Spinal cord (tissue), 9 donors: ENCODE measurements at regions not wholly inside any gene's neighbourhood (a gene's known extent, or its start where the extent isn't known, plus 50 kb on each side); places are given as distances from the start of the nearest gene placed in this dataset.

Experiments
- DNase-seq, 6 donors: peaks; one replicate each; pipeline versions ENCODE4 v3.0.0 to v3.0.0-alpha.2; 2013 to 2015; ENCODE audit warnings: low spot score in 6 of 6, low read depth in 4 of 6
- H3K27ac ChIP-seq: one replicate; pipeline ENCODE4 v1.5.1; 2013; ENCODE audit warnings: low read depth, low read length, control low read depth
- H3K27me3 ChIP-seq: one replicate; pipeline ENCODE4 v1.6.1; 2013; ENCODE audit warnings: low read length; ENCODE audit not compliant: control insufficient read depth, insufficient read depth
- H3K36me3 ChIP-seq: one replicate; pipeline ENCODE4 v1.6.1; 2013; ENCODE audit warnings: low read length; ENCODE audit not compliant: control insufficient read depth, insufficient read depth
- H3K4me1 ChIP-seq: one replicate; pipeline ENCODE4 v1.6.1; 2013; ENCODE audit warnings: low read length; ENCODE audit not compliant: control insufficient read depth, insufficient read depth
- H3K4me3 ChIP-seq: one replicate; pipeline ENCODE4 v1.5.1; 2013; ENCODE audit warnings: low read depth, low read length, control low read depth
- H3K9me3 ChIP-seq: one replicate; pipeline ENCODE4 v1.6.1; 2013; ENCODE audit warnings: low read length; ENCODE audit not compliant: control insufficient read depth, insufficient read depth
- WGBS: methylation state at CpG from one replicate; pipeline ENCODE4 v1.1.5; 2013; ENCODE audit warnings: missing lambda C conversion rate; ENCODE audit not compliant: insufficient coverage; 5-methylcytosine and 5-hydroxymethylcytosine counted together
- donor health status: healthy.

GRCh38 chr7:3187444-3188040 is 113.5 kb upstream of the SDK1 start:
- WGBS = 71% methylated on average over 9 of the region's 18 CpGs
- Histone ChIP-seq H3K36me3 (no peaks in the 10 kb centered on the region), H3K4me1 (no peaks in the 10 kb centered on the region), H3K27me3 (no peaks in the 10 kb centered on the region), H3K27ac (no peak overlapping the region), H3K4me3 (no peak overlapping the region), H3K9me3 (no peaks in the 10 kb centered on the region)
- peak in 1 of 6 donors; percentile 50 for DNase-seq

DNA sequence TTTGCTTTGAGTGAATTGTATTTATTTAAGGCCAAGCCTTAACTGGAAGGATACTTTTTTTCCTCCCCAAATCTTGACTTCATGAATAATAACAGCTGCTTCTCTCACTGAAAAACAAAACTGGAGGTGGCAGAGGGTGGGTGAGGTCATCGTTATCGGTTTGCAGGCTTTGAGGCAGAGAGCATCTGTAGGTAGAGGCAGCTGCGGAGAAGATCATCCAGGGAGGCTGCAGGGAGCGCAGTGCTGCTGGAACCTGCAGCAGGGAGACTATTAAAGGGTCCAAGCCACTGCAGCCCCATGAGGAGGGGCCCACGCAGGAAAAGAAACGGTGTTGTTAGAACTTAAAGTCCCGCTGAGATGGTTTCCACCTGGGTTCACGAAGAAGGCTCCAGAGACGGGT is 112.1 kb upstream of the SDK1 start:
- Histone ChIP-seq H3K27me3 (no peaks in the 10 kb centered on the region), H3K36me3 (no peaks in the 10 kb centered on the region), H3K4me3 (no peak overlapping the region), H3K4me1 (no peaks in the 10 kb centered on the region), H3K9me3 (no peaks in the 10 kb centered on the region), H3K27ac (no peak overlapping the region)
- DNase-seq = no peak
- 76% methylated on average over 9 of the region's 9 CpGs for WGBS

- DNase-seq = no peak
- no peak overlapping the region for H3K4me3 ChIP-seq
- H3K36me3 ChIP-seq = no peaks in the 10 kb centered on the region
- H3K9me3 ChIP-seq = no peaks in the 10 kb centered on the region
- 100% methylated on average over 2 of the region's 4 CpGs for WGBS
- H3K27ac ChIP-seq = no peak overlapping the region
- no peaks in the 10 kb centered on the region for H3K27me3 ChIP-seq
- H3K4me1 ChIP-seq = peaks cover 6% of the 10 kb centered on the region
These were observed 109.5 kb upstream of the SDK1 start for GRCh38 chr7:3191548-3191947.

GRCh38 chr7:3192669-3193068 is 108.4 kb upstream of the SDK1 start:
- Histone ChIP-seq H3K4me3 (no peak overlapping the region), H3K27me3 (no peaks in the 10 kb centered on the region), H3K4me1 (peaks cover 6% of the 10 kb centered on the region), H3K9me3 (no peaks in the 10 kb centered on the region), H3K27ac (no peak overlapping the region), H3K36me3 (no peaks in the 10 kb centered on the region)
- no peak for DNase-seq
- WGBS = 93% methylated on average over 3 of the region's 4 CpGs

GRCh38 chr7:3193379-3194120 is 107.5 kb upstream of the SDK1 start:
- H3K27ac ChIP-seq = no peak overlapping the region
- no peaks in the 10 kb centered on the region for H3K9me3 ChIP-seq
- H3K27me3 ChIP-seq = no peaks in the 10 kb centered on the region
- no peaks in the 10 kb centered on the region for H3K36me3 ChIP-seq
- no peak for DNase-seq
- peaks cover 6% of the 10 kb centered on the region for H3K4me1 ChIP-seq
- H3K4me3 ChIP-seq = no peak overlapping the region
- 76% methylated on average over 6 of the region's 9 CpGs for WGBS

DNA sequence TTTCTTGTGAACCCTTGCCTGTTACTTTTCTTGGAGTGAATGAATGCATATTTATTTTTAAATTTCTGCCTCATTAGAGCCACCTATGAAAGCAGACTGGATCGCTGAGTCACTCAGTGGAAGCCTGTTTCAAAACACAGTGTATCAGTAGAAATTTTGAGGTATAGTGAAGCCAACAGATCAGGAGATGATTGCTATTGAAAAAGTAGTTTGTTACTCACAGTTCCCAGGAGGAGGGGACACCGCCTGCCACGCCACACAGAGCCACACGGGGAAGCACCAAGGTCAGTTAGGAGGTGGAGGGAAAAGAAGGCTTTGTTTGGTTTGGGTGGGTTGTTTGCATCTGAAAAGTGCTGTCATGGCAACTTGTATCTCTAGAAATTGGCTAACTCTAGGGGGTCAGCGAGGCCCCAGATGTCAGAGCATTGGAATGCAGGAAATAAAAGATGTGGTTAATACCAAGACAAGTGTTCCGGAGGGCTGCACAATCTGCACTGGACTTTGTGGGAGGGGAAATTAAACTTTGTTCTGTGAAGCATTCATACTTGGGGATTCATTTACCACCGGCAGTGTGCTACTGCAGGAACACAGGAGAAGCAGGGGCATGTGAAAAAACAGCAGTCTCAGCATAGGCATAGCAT is 106.4 kb upstream of the SDK1 start:
- H3K36me3 ChIP-seq = no peaks in the 10 kb centered on the region
- peaks cover 2% of the 10 kb centered on the region for H3K9me3 ChIP-seq
- peaks cover 6% of the 10 kb centered on the region for H3K4me1 ChIP-seq
- peak in 3 of 6 donors; percentile 5 to 82 (median 41) for DNase-seq
- H3K4me3 ChIP-seq = no peak overlapping the region
- no peaks in the 10 kb centered on the region for H3K27me3 ChIP-seq
- peak overlapping the region; percentile 22 for H3K27ac ChIP-seq
- WGBS = 15% methylated on average over 7 of the region's 7 CpGs

DNA sequence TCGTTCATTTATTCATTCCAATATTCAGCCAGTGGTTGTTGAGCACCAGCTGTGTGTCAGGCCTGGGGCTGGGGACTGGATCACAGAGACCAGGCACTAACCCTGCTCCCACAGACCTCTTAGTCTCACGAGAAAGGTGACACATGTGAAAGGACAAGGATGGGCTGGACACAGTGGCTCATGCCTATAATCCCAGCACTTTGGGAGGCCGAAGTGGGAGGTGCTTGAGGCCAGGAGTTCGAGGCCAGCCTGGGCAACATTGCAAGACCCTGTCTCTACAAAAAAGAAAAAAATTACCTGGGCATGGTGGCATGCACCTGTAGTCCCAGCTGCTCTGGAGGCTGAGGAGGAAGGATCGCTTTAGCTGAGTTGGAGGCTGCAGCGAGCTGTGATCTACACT is 105.9 kb upstream of the SDK1 start:
- no peak overlapping the region for H3K4me3 ChIP-seq
- peaks cover 2% of the 10 kb centered on the region for H3K9me3 ChIP-seq
- no peak overlapping the region for H3K27ac ChIP-seq
- no peak for DNase-seq
- H3K4me1 ChIP-seq = peaks cover 6% of the 10 kb centered on the region
- H3K36me3 ChIP-seq = no peaks in the 10 kb centered on the region
- no peaks in the 10 kb centered on the region for H3K27me3 ChIP-seq
- WGBS = 53% methylated on average over 6 of the region's 6 CpGs

- Histone ChIP-seq H3K27ac (no peak overlapping the region), H3K4me1 (peaks cover 6% of the 10 kb centered on the region), H3K4me3 (no peak overlapping the region), H3K9me3 (peaks cover 2% of the 10 kb centered on the region), H3K27me3 (no peaks in the 10 kb centered on the region), H3K36me3 (no peaks in the 10 kb centered on the region)
- no peak for DNase-seq
- WGBS = 81% methylated on average over 20 of the region's 21 CpGs
These were observed 104.2 kb upstream of the SDK1 start for GRCh38 chr7:3196629-3197400.

DNA sequence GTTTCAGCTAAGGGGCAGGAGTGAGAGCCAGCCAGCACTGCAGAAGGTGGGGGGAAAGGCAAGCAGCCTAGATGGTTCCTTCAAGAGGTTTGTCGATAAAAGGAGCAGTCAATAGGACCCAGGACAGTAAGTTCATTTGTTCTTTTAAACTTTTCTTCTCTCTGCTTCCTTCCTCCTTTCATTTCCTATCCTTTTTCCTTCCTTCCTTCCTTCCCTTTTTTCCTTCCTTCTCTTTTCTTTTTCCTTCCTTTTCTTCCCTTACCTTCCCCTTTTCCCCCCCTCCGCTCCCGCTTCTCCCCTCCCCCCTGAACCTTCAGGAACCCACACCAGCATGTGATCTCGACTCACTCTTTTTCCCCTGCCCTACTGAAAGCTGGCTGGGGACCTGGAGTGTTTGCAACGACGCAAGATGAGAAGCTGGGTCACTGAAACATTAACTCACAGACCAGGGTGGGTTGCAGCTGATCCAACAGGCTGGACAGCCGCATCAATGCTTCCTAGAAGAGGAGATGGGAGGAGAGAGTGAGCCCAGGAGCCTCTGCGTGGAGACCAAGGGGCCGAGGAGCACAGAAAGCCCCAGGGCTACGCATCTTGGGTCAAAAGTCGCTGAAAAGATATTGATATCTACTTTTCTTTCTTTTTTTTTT is 103.4 kb upstream of the SDK1 start:
- DNase-seq = no peak
- WGBS = 80% methylated on average over 2 of the region's 11 CpGs
- Histone ChIP-seq H3K36me3 (no peaks in the 10 kb centered on the region), H3K4me1 (peaks cover 6% of the 10 kb centered on the region), H3K27me3 (no peaks in the 10 kb centered on the region), H3K27ac (no peak overlapping the region), H3K9me3 (peaks cover 2% of the 10 kb centered on the region), H3K4me3 (no peak overlapping the region)
